ENCODE measurements at regions not wholly inside any gene's neighbourhood (a gene's known extent, or its start where the extent isn't known, plus 50 kb on each side); places are given as distances from the start of the nearest gene placed in this dataset.

DNA sequence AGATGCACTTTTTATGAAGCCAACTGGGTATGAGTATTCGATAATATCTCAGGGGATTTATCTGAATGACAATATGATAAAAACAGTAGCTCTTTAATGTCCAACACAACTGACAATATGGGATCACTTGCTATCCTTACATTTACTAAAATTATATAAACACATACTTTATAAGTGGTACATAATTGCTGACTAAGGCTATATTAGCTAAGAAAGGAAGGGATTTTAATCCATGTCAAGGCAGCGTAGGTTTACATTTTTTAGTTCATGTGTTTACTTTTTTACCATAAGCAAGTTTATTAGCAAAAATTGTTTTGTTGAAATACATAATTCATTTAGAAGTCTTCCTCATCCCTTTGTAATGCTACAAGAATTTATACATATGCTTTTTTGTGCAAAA is 796.2 kb downstream of the TLE1 start:
- TF ChIP-seq, protein P1, sequence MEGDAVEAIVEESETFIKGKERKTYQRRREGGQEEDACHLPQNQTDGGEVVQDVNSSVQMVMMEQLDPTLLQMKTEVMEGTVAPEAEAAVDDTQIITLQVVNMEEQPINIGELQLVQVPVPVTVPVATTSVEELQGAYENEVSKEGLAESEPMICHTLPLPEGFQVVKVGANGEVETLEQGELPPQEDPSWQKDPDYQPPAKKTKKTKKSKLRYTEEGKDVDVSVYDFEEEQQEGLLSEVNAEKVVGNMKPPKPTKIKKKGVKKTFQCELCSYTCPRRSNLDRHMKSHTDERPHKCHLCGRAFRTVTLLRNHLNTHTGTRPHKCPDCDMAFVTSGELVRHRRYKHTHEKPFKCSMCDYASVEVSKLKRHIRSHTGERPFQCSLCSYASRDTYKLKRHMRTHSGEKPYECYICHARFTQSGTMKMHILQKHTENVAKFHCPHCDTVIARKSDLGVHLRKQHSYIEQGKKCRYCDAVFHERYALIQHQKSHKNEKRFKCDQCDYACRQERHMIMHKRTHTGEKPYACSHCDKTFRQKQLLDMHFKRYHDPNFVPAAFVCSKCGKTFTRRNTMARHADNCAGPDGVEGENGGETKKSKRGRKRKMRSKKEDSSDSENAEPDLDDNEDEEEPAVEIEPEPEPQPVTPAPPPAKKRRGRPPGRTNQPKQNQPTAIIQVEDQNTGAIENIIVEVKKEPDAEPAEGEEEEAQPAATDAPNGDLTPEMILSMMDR (IDR thresholded peaks at IDR 0.05): no peak
- no peak for TF ChIP-seq POLR2A (IDR thresholded peaks at IDR 0.05)
